Activated CD8-positive, alpha-beta memory T cell treated with anti-CD3 and anti-CD28 coated beads for 36 hours (primary cell): ENCODE measurements at regions not wholly inside any gene's neighbourhood (a gene's known extent, or its start where the extent isn't known, plus 50 kb on each side); places are given as distances from the start of the nearest gene placed in this dataset.

Experiments used
- CTCF ChIA-PET: fragments of 350-600 bp; sonication (Branson Sonifier 250); formaldehyde crosslinking; loops from one replicate; lab custom pipeline; 2021; ENCODE audit warnings: antibody characterized with exemption; lab: Charles Lee
- POLR2A ChIA-PET: fragments of 350-600 bp; sonication (Branson Sonifier 250); formaldehyde crosslinking; loops from one replicate; lab custom pipeline; 2021; ENCODE audit warnings: antibody characterized with exemption; lab: Charles Lee

GRCh38 chr7:130957722-130958435, 223.9 kb upstream of the KLF14 start:
- CTCF ChIA-PET: interaction anchor here (1.1 to 1.6 kb wide), 3 partner anchors 10 to 61 kb away, joined by 3 to 9 read pairs (median 5); no protein-coding TSS in a partner anchor
- POLR2A ChIA-PET: interaction anchor here (0.8 to 12.5 kb wide), 12 partner anchors 8 to 152 kb away, joined by 3 to 224 read pairs (median 8); no protein-coding TSS in a partner anchor

DNA sequence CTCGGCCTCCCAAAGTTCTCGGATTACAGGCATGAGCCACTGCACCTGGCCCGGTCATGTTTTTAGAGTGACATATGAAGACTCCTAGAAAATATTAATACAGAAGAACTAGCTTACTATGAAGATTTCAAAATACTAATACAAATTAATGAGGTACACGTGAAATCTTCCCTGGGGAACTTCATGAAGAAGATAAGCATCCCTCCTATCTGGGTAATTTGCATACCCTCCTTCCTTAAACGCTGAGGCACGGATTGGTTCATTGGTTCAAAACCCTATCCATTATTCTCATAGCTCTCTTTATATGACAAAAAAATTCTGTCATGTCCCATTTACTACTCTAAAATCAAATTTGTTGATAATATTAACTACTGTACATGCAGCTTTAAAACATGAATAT, 224.8 kb upstream of the KLF14 start:
- POLR2A ChIA-PET: interaction anchor here (0.7 to 12.5 kb wide), 10 partner anchors 11 to 148 kb away, joined by 3 to 224 read pairs (median 38); no protein-coding TSS in a partner anchor
- CTCF ChIA-PET: interaction anchor here (0.7 to 3.5 kb wide), 5 partner anchors 12 to 68 kb away, joined by 3 to 21 read pairs (median 3); no protein-coding TSS in a partner anchor

GRCh38 chr7:130959743-130960207, 225.8 kb upstream of the KLF14 start:
- CTCF ChIA-PET: interaction anchor here (0.6 to 3.5 kb wide), 7 partner anchors 11 to 81 kb away, joined by 3 to 21 read pairs (median 3); no protein-coding TSS in a partner anchor

GRCh38 chr7:130960208-130960988, 226.4 kb upstream of the KLF14 start:
- POLR2A ChIA-PET: interaction anchor here (0.5 to 12.5 kb wide), 21 partner anchors 10 to 147 kb away, joined by 3 to 224 read pairs (median 5); no protein-coding TSS in a partner anchor
- CTCF ChIA-PET: interaction anchor here (0.7 to 3.5 kb wide), 6 partner anchors 10 to 80 kb away, joined by 3 to 21 read pairs (median 4); no protein-coding TSS in a partner anchor

More at GRCh38 chr7:130959743-130960207, 225.8 kb upstream of the KLF14 start:
- POLR2A ChIA-PET: interaction anchor here (0.5 to 12.5 kb wide), 19 partner anchors 10 to 148 kb away, joined by 3 to 224 read pairs (median 7); no protein-coding TSS in a partner anchor

GRCh38 chr7:130961128-130961601, 227.2 kb upstream of the KLF14 start:
- CTCF ChIA-PET: interaction anchor here (0.8 to 3.5 kb wide), 3 partner anchors 10 to 51 kb away, joined by 4 to 21 read pairs (median 5); no protein-coding TSS in a partner anchor
- POLR2A ChIA-PET: interaction anchor here (0.5 to 12.5 kb wide), 18 partner anchors 9 to 1573 kb away, joined by 3 to 224 read pairs (median 6); no protein-coding TSS in a partner anchor

DNA sequence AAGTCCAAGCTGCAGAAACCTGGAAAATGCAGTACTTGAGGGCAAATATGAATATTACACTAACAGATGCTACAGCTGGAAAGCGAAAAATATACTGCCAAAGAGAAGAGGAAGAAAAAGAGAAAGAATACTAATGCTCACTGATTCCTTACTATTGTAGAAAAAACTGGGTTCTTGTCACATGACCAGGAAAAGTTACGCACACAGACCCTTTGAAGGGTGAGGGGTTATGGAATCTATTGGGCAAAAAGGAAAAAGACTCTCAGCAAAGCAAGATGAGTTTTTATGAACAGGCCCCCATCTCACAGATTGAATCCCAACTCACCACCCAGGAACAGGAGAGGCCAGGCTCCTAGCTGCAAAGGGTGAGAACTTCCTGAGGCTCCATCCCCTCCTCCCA, 228.1 kb upstream of the KLF14 start:
- CTCF ChIA-PET: interaction anchor here (0.6 to 3.5 kb wide), 4 partner anchors 9 to 1300 kb away, joined by 3 to 21 read pairs (median 4); no protein-coding TSS in a partner anchor
- POLR2A ChIA-PET: interaction anchor here (0.8 to 12.5 kb wide), 6 partner anchors 8 to 51 kb away, joined by 3 to 224 read pairs (median 19); no protein-coding TSS in a partner anchor

DNA sequence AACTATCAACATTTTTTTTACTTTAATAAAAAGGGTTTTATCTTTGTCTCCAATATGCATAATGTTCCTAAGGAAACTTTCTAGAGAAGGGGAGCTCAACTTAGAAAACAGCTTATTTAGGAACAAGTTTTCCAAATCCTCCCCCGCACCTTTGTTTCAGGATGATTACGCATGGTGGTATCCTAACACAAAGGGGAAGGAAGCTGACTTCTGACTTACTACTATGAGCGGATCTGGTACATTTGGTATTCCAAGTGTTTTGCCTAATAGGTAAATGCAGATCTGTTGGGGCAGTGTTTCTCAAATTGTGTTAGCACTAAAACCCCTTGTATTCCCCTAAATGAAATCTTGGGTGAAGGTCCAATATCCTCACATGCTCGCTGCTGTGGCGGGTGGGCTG, 229.3 kb upstream of the KLF14 start:
- ChIA-PET CTCF (interaction anchor here (0.9 to 1.3 kb wide), 2 partner anchors 19 to 78 kb away, joined by 3 read pairs; no protein-coding TSS in a partner anchor), POLR2A (interaction anchor here (12.5 kb wide), 1 partner anchor 15 kb away, joined by 224 read pairs; no protein-coding TSS in a partner anchor)

DNA sequence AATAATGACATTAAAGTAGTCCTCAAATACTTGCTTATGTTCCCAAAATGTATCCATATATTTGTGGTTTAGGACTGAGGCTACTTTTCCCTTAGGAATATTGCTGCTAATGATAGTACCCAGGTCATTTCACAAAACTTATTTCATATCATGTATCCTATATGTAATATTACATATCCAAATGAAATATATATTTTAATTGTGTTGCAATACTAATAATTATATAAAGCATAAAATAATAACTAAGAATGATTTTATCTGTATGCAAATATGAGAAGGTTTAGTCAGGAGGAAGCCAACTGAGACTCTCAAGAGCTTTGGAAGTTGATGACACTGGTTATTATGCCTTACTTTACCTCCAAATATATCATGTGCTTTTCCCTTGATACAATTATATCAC, 231.5 kb upstream of the KLF14 start:
- CTCF ChIA-PET: interaction anchor here (1.2 kb wide), 1 partner anchor 88 kb away, joined by 3 read pairs; no protein-coding TSS in a partner anchor
- POLR2A ChIA-PET: interaction anchor here (0.6 to 2.2 kb wide), 2 partner anchors 8 to 11 kb away, joined by 6 to 23 read pairs; no protein-coding TSS in a partner anchor

GRCh38 chr7:130966246-130967009, 232.4 kb upstream of the KLF14 start:
- CTCF ChIA-PET: interaction anchor here (1.0 to 1.3 kb wide), 3 partner anchors 11 to 87 kb away, joined by 3 read pairs; no protein-coding TSS in a partner anchor

GRCh38 chr7:130970196-130970595, 236.2 kb upstream of the KLF14 start:
- POLR2A ChIA-PET: interaction anchor here (0.6 to 4.0 kb wide), 18 partner anchors 9 to 139 kb away, joined by 3 to 153 read pairs (median 7); no protein-coding TSS in a partner anchor
- CTCF ChIA-PET: interaction anchor here (0.7 to 2.9 kb wide), 7 partner anchors 8 to 70 kb away, joined by 3 to 21 read pairs (median 9); no protein-coding TSS in a partner anchor

More at GRCh38 chr7:130966246-130967009, 232.4 kb upstream of the KLF14 start:
- POLR2A ChIA-PET: interaction anchor here (0.6 to 2.2 kb wide), 12 partner anchors 8 to 76 kb away, joined by 3 to 23 read pairs (median 4); no protein-coding TSS in a partner anchor

DNA sequence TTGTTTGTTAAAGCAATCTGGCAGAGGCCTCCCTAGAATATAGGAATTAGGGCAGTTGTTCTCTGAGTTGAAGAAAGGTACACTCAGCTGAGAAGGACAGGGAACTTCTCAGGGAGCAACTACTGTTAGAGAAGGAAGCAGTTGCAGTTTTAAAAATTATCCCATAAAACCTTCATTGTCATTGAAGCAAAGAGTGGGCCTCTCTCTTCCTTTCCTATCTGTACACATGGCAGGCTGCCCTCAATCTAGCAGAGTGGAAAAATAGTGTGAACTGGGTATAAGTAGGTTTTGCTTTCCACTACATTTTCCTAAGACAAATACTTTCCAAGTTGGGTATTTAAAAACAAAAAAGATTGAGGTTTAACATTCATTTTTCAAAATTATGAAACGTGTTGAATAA, 236.7 kb upstream of the KLF14 start:
- ChIA-PET CTCF (interaction anchor here (1.1 to 2.9 kb wide), 6 partner anchors 10 to 70 kb away, joined by 3 to 21 read pairs (median 8); no protein-coding TSS in a partner anchor), POLR2A (interaction anchor here (0.6 to 4.0 kb wide), 16 partner anchors 9 to 140 kb away, joined by 3 to 153 read pairs (median 5); no protein-coding TSS in a partner anchor)

GRCh38 chr7:130971297-130971696, 237.3 kb upstream of the KLF14 start:
- ChIA-PET POLR2A (interaction anchor here (0.6 to 4.0 kb wide), 13 partner anchors 8 to 139 kb away, joined by 3 to 153 read pairs (median 5); no protein-coding TSS in a partner anchor), CTCF (interaction anchor here (0.7 to 2.9 kb wide), 7 partner anchors 11 to 69 kb away, joined by 3 to 21 read pairs (median 6); no protein-coding TSS in a partner anchor)

DNA sequence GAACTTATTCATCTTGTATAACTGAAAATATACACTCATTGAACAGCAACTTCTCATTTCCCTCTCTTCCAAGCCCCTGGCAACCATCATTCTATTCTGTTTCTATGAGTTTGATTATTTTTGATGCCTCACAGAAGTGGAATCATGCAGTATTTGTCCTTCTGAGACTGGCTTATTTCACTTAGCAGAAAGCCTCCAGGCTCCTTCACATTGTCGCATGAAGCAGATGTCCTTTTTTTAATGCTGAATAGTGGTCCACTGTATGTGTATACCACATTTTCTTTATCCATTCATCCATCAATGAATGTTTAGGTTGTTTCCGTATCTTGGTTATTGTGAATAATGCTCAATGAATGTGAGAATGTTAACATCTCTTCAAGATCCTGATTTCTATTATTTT, 238.2 kb upstream of the KLF14 start:
- ChIA-PET POLR2A (interaction anchor here (2.5 to 4.0 kb wide), 3 partner anchors 15 to 40 kb away, joined by 13 to 153 read pairs (median 22); no protein-coding TSS in a partner anchor), CTCF (interaction anchor here (2.6 to 2.9 kb wide), 3 partner anchors 10 to 68 kb away, joined by 9 to 21 read pairs (median 9); no protein-coding TSS in a partner anchor)

DNA sequence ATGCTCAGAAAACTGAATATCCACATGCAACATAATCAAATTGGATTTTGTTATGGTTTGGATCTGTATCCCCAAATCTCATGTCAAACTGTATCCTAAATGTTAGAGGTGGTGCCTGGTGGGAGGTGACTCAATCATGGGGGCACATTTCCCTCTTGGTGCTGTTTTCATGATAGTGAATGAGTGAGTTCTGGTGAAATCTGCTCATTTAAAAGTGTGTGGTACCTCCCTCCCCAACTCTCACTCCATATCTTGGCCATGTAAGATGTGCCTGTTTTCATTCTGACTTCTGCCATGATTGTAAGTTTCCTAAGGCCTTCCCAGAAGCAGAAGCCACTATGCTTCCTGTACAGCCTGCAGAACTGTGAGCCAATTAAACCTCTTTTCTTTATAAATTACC, 239.6 kb upstream of the KLF14 start:
- CTCF ChIA-PET: interaction anchor here (1.6 kb wide), 1 partner anchor 9 kb away, joined by 3 read pairs; no protein-coding TSS in a partner anchor
- POLR2A ChIA-PET: interaction anchor here (1.1 kb wide), 1 partner anchor 11 kb away, joined by 3 read pairs; no protein-coding TSS in a partner anchor

DNA sequence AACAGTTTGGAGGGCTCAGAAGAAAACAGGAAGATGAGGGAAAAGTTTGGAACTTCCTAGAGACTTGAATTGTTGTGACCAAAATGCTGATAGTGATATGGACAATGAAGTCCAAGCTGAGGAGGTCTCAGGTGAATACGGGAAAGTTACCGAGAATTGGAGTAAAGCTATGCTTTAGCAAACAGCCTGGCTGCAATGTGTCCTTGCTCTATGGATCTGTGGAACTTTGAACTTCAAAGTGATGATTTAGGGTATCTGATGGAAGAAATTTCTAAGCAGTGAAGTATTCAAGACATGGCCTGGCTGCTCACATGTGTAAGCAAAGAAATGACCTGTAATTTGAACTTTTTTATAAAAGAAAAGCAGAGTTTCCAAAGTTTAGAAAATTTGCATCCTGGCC, 240.2 kb upstream of the KLF14 start:
- ChIA-PET POLR2A (interaction anchor here (0.9 to 1.1 kb wide), 3 partner anchors 8 to 14 kb away, joined by 3 to 5 read pairs (median 3); no protein-coding TSS in a partner anchor), CTCF (interaction anchor here (1.6 kb wide), 1 partner anchor 9 kb away, joined by 3 read pairs; no protein-coding TSS in a partner anchor)

DNA sequence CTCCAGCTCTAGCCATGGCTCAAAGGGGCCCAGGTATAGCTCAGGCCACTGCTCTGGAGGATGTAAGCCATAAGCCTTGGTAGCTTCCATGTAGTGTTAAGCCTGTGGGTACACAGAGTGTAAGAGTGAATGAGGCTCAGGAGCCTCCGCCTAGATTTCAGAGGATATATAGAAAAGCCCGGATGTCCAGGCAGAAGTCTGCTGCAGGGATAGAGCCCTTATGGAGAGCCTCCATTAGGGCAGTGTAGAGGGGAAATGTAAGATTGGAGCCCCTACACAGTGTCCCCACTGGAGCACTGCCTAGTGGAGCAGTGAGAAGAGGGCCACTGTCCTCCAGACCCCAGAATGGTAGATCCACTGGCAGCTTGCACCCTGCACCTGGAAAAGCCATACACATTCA, 240.8 kb upstream of the KLF14 start:
- POLR2A ChIA-PET: interaction anchor here (0.9 to 1.1 kb wide), 3 partner anchors 9 to 15 kb away, joined by 3 to 5 read pairs (median 3); no protein-coding TSS in a partner anchor
- CTCF ChIA-PET: interaction anchor here (1.6 kb wide), 1 partner anchor 8 kb away, joined by 3 read pairs; no protein-coding TSS in a partner anchor
